ENCODE measurements at regions not wholly inside any gene's neighbourhood (a gene's known extent, or its start where the extent isn't known, plus 50 kb on each side); places are given as distances from the start of the nearest gene placed in this dataset.

DNA sequence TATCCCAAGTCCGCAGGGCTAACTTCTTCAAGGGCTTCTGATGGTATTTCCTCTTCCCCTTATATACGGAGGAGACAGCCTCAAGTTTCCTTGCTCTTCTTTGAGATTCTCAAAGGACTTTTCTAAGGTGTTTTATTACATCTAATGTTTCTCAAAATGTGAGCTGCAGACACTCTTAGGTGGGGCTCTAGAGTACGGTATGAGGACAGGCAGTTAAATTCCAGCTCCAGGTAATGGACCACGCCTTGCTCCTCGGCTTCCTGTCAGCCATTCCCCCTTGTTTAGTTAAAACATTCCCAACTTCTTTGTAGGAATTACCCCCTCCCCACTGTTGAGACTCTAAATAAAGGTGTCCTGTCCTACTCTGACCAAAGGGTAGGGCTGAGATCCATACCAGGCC is 131.9 kb downstream of the IRS1 start:
- H3K36me3 ChIP-seq (ENCODE audit: low read depth, missing control alignments): no peaks in the 10 kb centered on the region
- H3K4me3 ChIP-seq: no peak overlapping the region
- no peaks in the 10 kb centered on the region for H3K27me3 ChIP-seq
- intact Hi-C loops (cut with DNase I; ENCODE audit: low total_unique reads): no loop called here
- 80 to 92% methylated on average over 5 of the region's 5 CpGs for WGBS, 2 donors
- no peaks in the 10 kb centered on the region for H3K4me1 ChIP-seq
- no peaks in the 10 kb centered on the region for H3K9me3 ChIP-seq
- no peak for TF ChIP-seq POLR2A (IDR thresholded peaks at IDR 0.05)
- TF ChIP-seq CTCF (IDR thresholded peaks at IDR 0.05): no peak
- H3K27ac ChIP-seq: no peak overlapping the region
- no peak for DNase-seq

GRCh38 chr2:226665306-226665831 is 134.3 kb downstream of the IRS1 start:
- intact Hi-C loops (cut with DNase I; ENCODE audit: low total_unique reads): no loop called here

GRCh38 chr2:226664661-226665060 is 135.0 kb downstream of the IRS1 start:
- TF ChIP-seq POLR2A (IDR thresholded peaks at IDR 0.05): no peak
- no peak for TF ChIP-seq CTCF (IDR thresholded peaks at IDR 0.05)
- DNase-seq: no peak
- Histone ChIP-seq H3K27ac (no peak overlapping the region), H3K36me3 (ENCODE audit: low read depth, missing control alignments) (no peaks in the 10 kb centered on the region), H3K27me3 (no peaks in the 10 kb centered on the region), H3K4me3 (no peak overlapping the region), H3K4me1 (peaks cover 3% of the 10 kb centered on the region), H3K9me3 (no peaks in the 10 kb centered on the region)
- 89 to 90% methylated on average over 2 of the region's 2 CpGs for WGBS, 2 donors
- intact Hi-C loops (cut with DNase I; ENCODE audit: low total_unique reads): no loop called here

More at GRCh38 chr2:226665306-226665831, 134.3 kb downstream of the IRS1 start:
- H3K9me3 ChIP-seq: no peaks in the 10 kb centered on the region
- H3K4me1 ChIP-seq: peaks cover 1% of the 10 kb centered on the region
- TF ChIP-seq POLR2A (IDR thresholded peaks at IDR 0.05): no peak
- no peak for TF ChIP-seq CTCF (IDR thresholded peaks at IDR 0.05)
- no peaks in the 10 kb centered on the region for H3K27me3 ChIP-seq
- no peak for DNase-seq
- H3K36me3 ChIP-seq (ENCODE audit: low read depth, missing control alignments): no peaks in the 10 kb centered on the region
- H3K4me3 ChIP-seq: no peak overlapping the region
- no peak overlapping the region for H3K27ac ChIP-seq
- WGBS, 2 donors: 63 to 66% methylated on average over 3 of the region's 3 CpGs

DNA sequence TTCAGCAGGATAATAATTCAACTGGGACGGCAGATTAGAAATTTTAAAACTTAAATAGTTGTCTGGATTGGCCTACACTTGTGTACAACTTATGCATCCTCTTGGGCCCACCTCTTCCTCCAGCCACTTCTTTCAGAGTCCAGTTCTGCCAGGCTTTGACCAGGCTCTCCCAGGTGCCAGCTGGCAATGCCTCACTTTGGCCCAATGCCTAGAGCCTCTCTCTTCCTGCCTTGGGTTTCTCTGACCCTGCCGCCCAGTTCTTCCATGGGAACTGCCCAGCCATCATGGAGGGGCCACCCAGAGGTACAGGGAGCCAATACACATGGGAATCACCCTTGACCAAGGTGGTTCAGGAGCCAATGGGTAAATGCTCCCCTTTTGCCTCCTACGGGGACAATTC is 135.5 kb downstream of the IRS1 start:
- intact Hi-C loops (cut with DNase I; ENCODE audit: low total_unique reads): no loop called here

More for the DNA sequence above, 135.5 kb downstream of the IRS1 start:
- Histone ChIP-seq H3K27ac (no peak overlapping the region), H3K27me3 (no peaks in the 10 kb centered on the region), H3K9me3 (no peaks in the 10 kb centered on the region), H3K4me1 (peaks cover 3% of the 10 kb centered on the region), H3K4me3 (no peak overlapping the region), H3K36me3 (ENCODE audit: low read depth, missing control alignments) (no peaks in the 10 kb centered on the region)
- WGBS, 2 donors: 28 to 84% methylated on average over 3 of the region's 3 CpGs
- TF ChIP-seq POLR2A (IDR thresholded peaks at IDR 0.05) (no peak), CTCF (IDR thresholded peaks at IDR 0.05) (no peak)
- no peak for DNase-seq

Data from testis (tissue), 2 donors.